Adrenal gland (tissue), 5 donors: ENCODE measurements at regions not wholly inside any gene's neighbourhood (a gene's known extent, or its start where the extent isn't known, plus 50 kb on each side); places are given as distances from the start of the nearest gene placed in this dataset.

Experiments
- POLR2A ChIP-seq, 2 donors: fragments of 450-650 bp; IDR thresholded peaks; one replicate each; pipeline ENCODE4 v1.6.1; 2017; ENCODE audit warnings: antibody characterized with exemption in 2 of 2, mild to moderate bottlenecking in 2 of 2, moderate library complexity in 1 of 2
- TF ChIP-seq, protein P1 (sequence below), 6 experiments: fragments of 450-650 bp in 4 of 6; fragments of 200-600 bp in 2 of 6; sonication (generic) in 1 of 6; IDR thresholded peaks; 1 replicate in 5 of 6; 2 replicates in 1 of 6; pipeline versions ENCODE4 v1.5.1 to v1.8.0; 2016 to 2021; ENCODE audit warnings: antibody characterized with exemption in 6 of 6, mild to moderate bottlenecking in 2 of 6, moderate library complexity in 1 of 6
- donor health status: DM: no; HTN: no; CAD: no.

DNA sequence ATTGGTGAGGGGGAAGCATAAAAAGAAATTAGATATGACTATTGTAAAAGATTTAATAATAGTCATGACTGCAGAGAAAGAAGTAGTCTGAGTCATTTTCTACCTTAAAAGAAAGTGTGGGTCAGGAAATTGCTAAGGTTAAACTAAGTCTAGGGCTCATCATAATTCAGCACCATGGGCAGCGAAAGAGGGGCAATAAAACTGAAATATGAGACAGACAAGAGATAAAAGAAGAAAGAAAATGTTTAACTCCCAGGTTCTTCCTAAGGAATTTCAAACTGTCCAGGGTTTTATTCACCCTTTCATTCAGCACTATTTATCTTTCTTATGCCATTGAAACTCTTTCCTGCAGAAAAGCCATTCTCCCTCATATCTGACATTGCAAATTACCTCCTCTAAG is 114.4 kb upstream of the API5 start:
- TF ChIP-seq POLR2A (IDR thresholded peaks at IDR 0.05), result no peak
- TF ChIP-seq, protein P1, sequence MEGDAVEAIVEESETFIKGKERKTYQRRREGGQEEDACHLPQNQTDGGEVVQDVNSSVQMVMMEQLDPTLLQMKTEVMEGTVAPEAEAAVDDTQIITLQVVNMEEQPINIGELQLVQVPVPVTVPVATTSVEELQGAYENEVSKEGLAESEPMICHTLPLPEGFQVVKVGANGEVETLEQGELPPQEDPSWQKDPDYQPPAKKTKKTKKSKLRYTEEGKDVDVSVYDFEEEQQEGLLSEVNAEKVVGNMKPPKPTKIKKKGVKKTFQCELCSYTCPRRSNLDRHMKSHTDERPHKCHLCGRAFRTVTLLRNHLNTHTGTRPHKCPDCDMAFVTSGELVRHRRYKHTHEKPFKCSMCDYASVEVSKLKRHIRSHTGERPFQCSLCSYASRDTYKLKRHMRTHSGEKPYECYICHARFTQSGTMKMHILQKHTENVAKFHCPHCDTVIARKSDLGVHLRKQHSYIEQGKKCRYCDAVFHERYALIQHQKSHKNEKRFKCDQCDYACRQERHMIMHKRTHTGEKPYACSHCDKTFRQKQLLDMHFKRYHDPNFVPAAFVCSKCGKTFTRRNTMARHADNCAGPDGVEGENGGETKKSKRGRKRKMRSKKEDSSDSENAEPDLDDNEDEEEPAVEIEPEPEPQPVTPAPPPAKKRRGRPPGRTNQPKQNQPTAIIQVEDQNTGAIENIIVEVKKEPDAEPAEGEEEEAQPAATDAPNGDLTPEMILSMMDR (IDR thresholded peaks at IDR 0.05), result no peak
